Omental fat pad (tissue), 3 donors: ENCODE measurements at regions not wholly inside any gene's neighbourhood (a gene's known extent, or its start where the extent isn't known, plus 50 kb on each side); places are given as distances from the start of the nearest gene placed in this dataset.

Experiments
- ATAC-seq: fragments of 150-250 bp; one replicate; pipeline ENCODE4 v1.9.1; 2016; ENCODE audit warnings: mild to moderate bottlenecking, moderate library complexity; ENCODE audit not compliant: low FRiP score
- DNase-seq: peaks from one replicate; pipeline ENCODE4 v3.0.0-alpha.2; 2019; ENCODE audit warnings: low spot score
- TF ChIP-seq, protein P1 (sequence below), 3 donors: fragments of 450-650 bp; IDR thresholded peaks; one replicate each; pipeline ENCODE4 v1.5.1; 2016 to 2017; ENCODE audit warnings: antibody characterized with exemption in 3 of 3, mild to moderate bottlenecking in 3 of 3, moderate library complexity in 2 of 3

DNA sequence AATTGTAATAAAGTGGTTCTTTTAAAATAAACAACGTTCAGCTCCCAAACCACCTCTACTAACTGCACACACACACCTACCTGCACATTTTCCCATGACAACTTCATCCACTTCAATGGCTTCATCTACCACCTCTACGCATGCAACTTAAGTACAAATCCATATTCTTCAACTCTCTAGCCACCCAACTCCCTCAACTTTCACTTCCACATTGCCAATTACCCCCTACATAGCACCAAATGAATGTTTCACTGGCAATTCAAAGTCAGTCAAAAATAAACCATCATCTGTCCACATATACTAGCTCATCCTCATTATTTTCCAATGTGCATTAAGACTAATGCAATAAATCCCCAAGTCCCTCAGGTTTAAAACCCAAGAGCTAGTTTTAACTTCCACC lies 50.7 kb upstream of the ARHGAP32 start:
- no peak for ATAC-seq
- TF ChIP-seq, protein P1, sequence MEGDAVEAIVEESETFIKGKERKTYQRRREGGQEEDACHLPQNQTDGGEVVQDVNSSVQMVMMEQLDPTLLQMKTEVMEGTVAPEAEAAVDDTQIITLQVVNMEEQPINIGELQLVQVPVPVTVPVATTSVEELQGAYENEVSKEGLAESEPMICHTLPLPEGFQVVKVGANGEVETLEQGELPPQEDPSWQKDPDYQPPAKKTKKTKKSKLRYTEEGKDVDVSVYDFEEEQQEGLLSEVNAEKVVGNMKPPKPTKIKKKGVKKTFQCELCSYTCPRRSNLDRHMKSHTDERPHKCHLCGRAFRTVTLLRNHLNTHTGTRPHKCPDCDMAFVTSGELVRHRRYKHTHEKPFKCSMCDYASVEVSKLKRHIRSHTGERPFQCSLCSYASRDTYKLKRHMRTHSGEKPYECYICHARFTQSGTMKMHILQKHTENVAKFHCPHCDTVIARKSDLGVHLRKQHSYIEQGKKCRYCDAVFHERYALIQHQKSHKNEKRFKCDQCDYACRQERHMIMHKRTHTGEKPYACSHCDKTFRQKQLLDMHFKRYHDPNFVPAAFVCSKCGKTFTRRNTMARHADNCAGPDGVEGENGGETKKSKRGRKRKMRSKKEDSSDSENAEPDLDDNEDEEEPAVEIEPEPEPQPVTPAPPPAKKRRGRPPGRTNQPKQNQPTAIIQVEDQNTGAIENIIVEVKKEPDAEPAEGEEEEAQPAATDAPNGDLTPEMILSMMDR (IDR thresholded peaks at IDR 0.05): no peak

More for the DNA sequence above, 50.7 kb upstream of the ARHGAP32 start:
- DNase-seq: no peak
